Fibroblast of pulmonary artery (primary cell): ENCODE measurements at regions not wholly inside any gene's neighbourhood (a gene's known extent, or its start where the extent isn't known, plus 50 kb on each side); places are given as distances from the start of the nearest gene placed in this dataset.

Experiments used
- DNase-seq: peaks from one replicate; pipeline ENCODE4 v3.0.0-alpha.2; 2010; ENCODE audit warnings: low read depth
- H3K4me3 ChIP-seq: replicated peaks from 2 replicates; pipeline ENCODE4 v1.5.1; 2011; ENCODE audit warnings: low read depth, mild to moderate bottlenecking, control low read depth, low read length, moderate library complexity
- CTCF ChIP-seq: IDR thresholded peaks from 2 replicates; pipeline ENCODE4 v1.5.1; 2011; ENCODE audit warnings: mild to moderate bottlenecking, control low read depth, low read length, inconsistent platforms; ENCODE audit errors: missing control alignments

- no peak for TF ChIP-seq CTCF
Measured at GRCh38 chr15:27702581-27702980, 396.5 kb downstream of the OCA2 start.

GRCh38 chr15:27701956-27702355 lies 397.2 kb downstream of the OCA2 start:
- TF ChIP-seq CTCF: no peak
- DNase-seq: no peak
- H3K4me3 ChIP-seq: no peak overlapping the region

More at GRCh38 chr15:27702581-27702980, 396.5 kb downstream of the OCA2 start:
- H3K4me3 ChIP-seq: no peak overlapping the region
- DNase-seq: no peak

DNA sequence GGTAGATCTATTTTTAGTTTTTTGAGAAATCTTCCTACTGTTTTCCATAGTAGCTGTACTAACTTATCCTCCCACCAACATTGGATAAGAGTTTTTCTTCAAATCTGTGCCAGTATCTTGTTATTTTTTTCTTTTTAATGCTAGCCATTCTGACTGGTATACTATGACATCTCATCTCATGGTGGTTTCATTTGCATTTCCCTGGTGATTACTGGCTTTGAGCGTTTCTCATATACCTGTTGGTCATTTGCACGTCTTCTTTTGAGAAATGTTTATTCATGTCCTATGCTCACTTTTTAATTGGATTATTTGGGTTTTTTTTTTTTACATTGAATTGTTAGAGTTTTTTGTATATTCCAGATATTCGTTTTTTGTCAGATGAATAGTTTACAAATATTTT lies 398.1 kb downstream of the OCA2 start:
- no peak for DNase-seq
- TF ChIP-seq CTCF: no peak
- H3K4me3 ChIP-seq: no peak overlapping the region

GRCh38 chr15:27699699-27700098 lies 399.4 kb downstream of the OCA2 start:
- DNase-seq: no peak
- no peak for TF ChIP-seq CTCF
- H3K4me3 ChIP-seq: no peak overlapping the region

DNA sequence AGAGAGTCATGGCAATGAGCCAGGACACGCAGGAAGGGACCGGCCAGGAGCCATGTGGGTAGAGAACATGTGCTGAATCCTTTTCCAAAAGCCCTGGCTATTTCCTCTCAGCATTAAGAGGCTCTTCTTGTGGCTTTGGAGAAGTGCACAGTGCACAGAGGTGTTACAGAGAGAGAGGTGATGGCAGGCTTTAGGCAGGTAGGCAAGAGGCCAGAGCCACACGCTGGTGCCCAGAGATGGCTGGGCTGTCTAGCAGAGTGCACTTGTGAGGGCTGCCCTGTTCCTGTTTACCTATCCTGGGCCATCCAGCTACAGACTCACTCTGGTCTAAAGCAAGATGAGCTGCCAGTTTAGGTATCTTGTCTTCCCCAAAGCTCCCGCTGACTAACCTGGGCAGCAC lies 402.6 kb downstream of the OCA2 start:
- H3K4me3 ChIP-seq: no peak overlapping the region
- no peak for DNase-seq
- TF ChIP-seq CTCF: no peak

- no peak for DNase-seq
- no peak for TF ChIP-seq CTCF
- no peak overlapping the region for H3K4me3 ChIP-seq
Measured at GRCh38 chr15:27695726-27696125, 403.4 kb downstream of the OCA2 start.

DNA sequence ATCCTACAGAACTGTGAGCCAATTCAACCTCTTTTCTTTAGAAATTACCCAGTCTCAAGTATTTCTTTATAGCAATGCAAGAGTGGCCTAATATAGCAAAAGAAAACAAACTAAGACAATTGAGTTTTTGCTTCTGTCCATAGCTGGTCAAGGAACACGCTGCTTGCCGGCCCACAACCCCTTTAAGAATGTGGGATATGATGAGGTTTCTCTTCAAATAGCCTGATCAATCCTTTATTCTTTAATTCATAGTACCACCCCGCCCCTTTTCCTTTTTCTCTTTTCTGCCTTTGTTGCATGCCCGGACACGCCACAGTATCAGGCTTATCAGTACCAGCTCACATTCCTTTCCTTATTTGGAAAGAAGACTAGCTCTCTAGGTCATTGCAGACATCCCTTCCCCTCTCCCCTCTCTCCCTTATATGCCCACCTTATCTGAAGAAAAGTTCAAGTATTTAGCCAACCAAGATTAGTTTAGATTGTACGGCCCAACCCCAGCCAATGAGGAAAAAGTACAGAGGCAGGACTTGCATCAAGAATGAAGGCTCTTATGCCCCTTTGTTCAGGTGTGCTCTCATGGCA lies 404.5 kb downstream of the OCA2 start:
- no peak overlapping the region for H3K4me3 ChIP-seq
- no peak for TF ChIP-seq CTCF
- DNase-seq: no peak
